Neuronal stem cell (in vitro differentiated cells): ENCODE measurements at regions not wholly inside any gene's neighbourhood (a gene's known extent, or its start where the extent isn't known, plus 50 kb on each side); places are given as distances from the start of the nearest gene placed in this dataset.

Experiments
- DNase-seq: peaks from one replicate; pipeline ENCODE4 v3.0.0-alpha.2; 2013; ENCODE audit warnings: low spot score
- H2AFZ ChIP-seq: one replicate; pipeline ENCODE4 v1.6.1; 2013; ENCODE audit warnings: mild to moderate bottlenecking, low read length, inconsistent platforms
- H2AK5ac ChIP-seq: 2 replicates; pipeline ENCODE4 v1.6.1; 2013; ENCODE audit warnings: low read depth, mild to moderate bottlenecking, inconsistent platforms, low read length, moderate library complexity, mixed read lengths
- H2BK120ac ChIP-seq: 2 replicates; pipeline ENCODE4 v1.6.1; 2013; ENCODE audit warnings: low read depth, mild to moderate bottlenecking, inconsistent platforms, low read length, moderate library complexity, mixed read lengths
- H2BK12ac ChIP-seq: one replicate; pipeline ENCODE4 v1.6.1; 2013; ENCODE audit warnings: low read length, inconsistent platforms
- H2BK15ac ChIP-seq: 2 replicates; pipeline ENCODE4 v1.6.1; 2013; ENCODE audit warnings: mild to moderate bottlenecking, low read length, inconsistent platforms, mixed read lengths
- H2BK5ac ChIP-seq: one replicate; pipeline ENCODE4 v1.6.1; 2013; ENCODE audit warnings: inconsistent platforms, mild to moderate bottlenecking, low read length, moderate library complexity
- H3K14ac ChIP-seq: one replicate; pipeline ENCODE4 v1.6.1; 2013; ENCODE audit warnings: low read length, inconsistent platforms
- H3K18ac ChIP-seq: 2 replicates; pipeline ENCODE4 v1.6.1; 2013; ENCODE audit warnings: low read length, inconsistent platforms
- H3K23ac ChIP-seq: 2 replicates; pipeline ENCODE4 v1.6.1; 2013; ENCODE audit warnings: low read depth, mild to moderate bottlenecking, mixed read lengths, low read length, inconsistent platforms; ENCODE audit not compliant: poor library complexity
- H3K27ac ChIP-seq: replicated peaks from 3 replicates; pipeline ENCODE4 v1.5.1; 2013; ENCODE audit warnings: low read length, inconsistent platforms
- H3K27me3 ChIP-seq, 3 experiments: 2 replicates each; pipeline ENCODE4 v1.6.1; 2013; ENCODE audit warnings: low read length in 3 of 3, mild to moderate bottlenecking in 2 of 3, inconsistent platforms in 1 of 3, low read depth in 1 of 3, mixed read lengths in 1 of 3, moderate library complexity in 1 of 3; ENCODE audit not compliant: control insufficient read depth in 3 of 3, insufficient read depth in 3 of 3
- H3K36me3 ChIP-seq, 2 donors: replicated peaks in 1 of 2; 2 replicates each; pipeline ENCODE4 v1.6.1; 2013; ENCODE audit warnings: low read length in 2 of 2; ENCODE audit not compliant: control insufficient read depth in 2 of 2, insufficient read depth in 2 of 2
- H3K4ac ChIP-seq: 2 replicates; pipeline ENCODE4 v1.6.1; 2013; ENCODE audit warnings: inconsistent platforms, mild to moderate bottlenecking, low read length, moderate library complexity
- H3K4me1 ChIP-seq, 2 donors: 1 replicate in 1 of 2; 2 replicates in 1 of 2; pipeline ENCODE4 v1.6.1; 2013; ENCODE audit warnings: low read length in 2 of 2, low read depth in 1 of 2; ENCODE audit not compliant: control insufficient read depth in 2 of 2, insufficient read depth in 1 of 2
- H3K4me2 ChIP-seq: one replicate; pipeline ENCODE4 v1.6.1; 2013; ENCODE audit warnings: mild to moderate bottlenecking, low read length, inconsistent platforms; ENCODE audit not compliant: insufficient read depth, poor library complexity, severe bottlenecking
- H3K4me3 ChIP-seq, 2 donors: 2 replicates each; pipeline ENCODE4 v1.5.1; 2013; ENCODE audit warnings: low read length in 2 of 2, mild to moderate bottlenecking in 2 of 2, inconsistent platforms in 1 of 2, moderate library complexity in 1 of 2
- H3K79me1 ChIP-seq: one replicate; pipeline ENCODE4 v1.6.1; 2013; ENCODE audit warnings: low read depth, mild to moderate bottlenecking, inconsistent platforms, low read length, moderate library complexity
- H3K9ac ChIP-seq: one replicate; pipeline ENCODE4 v1.6.1; 2013; ENCODE audit warnings: mild to moderate bottlenecking, low read depth, low read length, inconsistent platforms; ENCODE audit not compliant: poor library complexity
- H3K9me3 ChIP-seq, 2 donors: replicated peaks in 1 of 2; 2 replicates each; pipeline versions ENCODE3 to v1.6.1; 2013; ENCODE audit warnings: low read length in 2 of 2, mild to moderate bottlenecking in 2 of 2, inconsistent platforms in 1 of 2, low read depth in 1 of 2, mixed read lengths in 1 of 2, moderate library complexity in 1 of 2; ENCODE audit not compliant: control insufficient read depth in 2 of 2, insufficient read depth in 1 of 2
- H4K8ac ChIP-seq: one replicate; pipeline ENCODE4 v1.6.1; 2013; ENCODE audit warnings: low read depth, mild to moderate bottlenecking, inconsistent platforms, low read length, moderate library complexity
- H4K91ac ChIP-seq: one replicate; pipeline ENCODE4 v1.6.1; 2013; ENCODE audit warnings: low read length, low read depth, mild to moderate bottlenecking, inconsistent platforms; ENCODE audit not compliant: poor library complexity
- WGBS, 2 donors: extraction: QIAGEN DNeasy Blood & Tissue Kit; methylation state at CpG; one replicate each; pipeline ENCODE4 v1.1.7; 2013; ENCODE audit warnings: missing lambda C conversion rate in 2 of 2, mixed read lengths in 1 of 2; ENCODE audit not compliant: insufficient read length in 2 of 2, insufficient replicate concordance in 1 of 2; ENCODE audit errors: extremely low coverage in 2 of 2; 5-methylcytosine and 5-hydroxymethylcytosine counted together

GRCh38 chr10:108445746-108446145, 1281.2 kb upstream of the SORCS1 start:
- Histone ChIP-seq H3K14ac (no peak overlapping the region), H4K91ac (no peak overlapping the region), H3K4ac (no peak overlapping the region), H2AFZ (no peak overlapping the region), H3K4me1 (no peaks in the 10 kb centered on the region), H3K9ac (no peak overlapping the region), H3K9me3 (no peaks in the 10 kb centered on the region), H2BK5ac (no peak overlapping the region), H3K23ac (no peak overlapping the region), H3K18ac (no peak overlapping the region), H2BK120ac (no peak overlapping the region), H3K36me3 (no peaks in the 10 kb centered on the region), H3K27me3 (no peaks in the 10 kb centered on the region), H2BK12ac (no peak overlapping the region), H2BK15ac (no peak overlapping the region), H2AK5ac (no peak overlapping the region), H3K27ac (no peak overlapping the region), H3K79me1 (no peaks in the 10 kb centered on the region), H3K4me2 (no peak overlapping the region), H4K8ac (no peak overlapping the region), H3K4me3 (no peak overlapping the region)
- DNase-seq = no peak
- no CpG with 5 or more reads among the region's 3 CpGs for WGBS, 2 donors

DNA sequence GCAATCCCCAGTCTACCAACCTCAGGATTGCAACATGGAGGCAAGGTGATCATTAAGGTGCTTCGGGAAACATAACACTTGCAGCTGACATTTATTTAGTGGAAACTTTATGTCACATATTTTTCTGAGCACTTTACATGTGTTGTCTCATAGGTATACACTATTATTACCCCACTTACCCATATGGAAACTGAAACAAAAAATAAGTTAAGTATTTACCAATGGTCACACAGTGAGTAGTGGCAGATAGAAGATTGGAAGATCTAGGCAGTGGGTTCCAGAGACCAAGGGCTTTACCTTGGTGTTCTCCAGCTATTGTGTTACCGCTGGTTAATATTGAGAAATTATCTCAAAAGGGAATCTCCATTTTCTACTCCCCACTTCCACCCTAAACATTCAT, 1279.1 kb upstream of the SORCS1 start:
- H2AK5ac ChIP-seq = no peak overlapping the region
- WGBS, 2 donors = no CpG with 5 or more reads among the region's 2 CpGs

DNA sequence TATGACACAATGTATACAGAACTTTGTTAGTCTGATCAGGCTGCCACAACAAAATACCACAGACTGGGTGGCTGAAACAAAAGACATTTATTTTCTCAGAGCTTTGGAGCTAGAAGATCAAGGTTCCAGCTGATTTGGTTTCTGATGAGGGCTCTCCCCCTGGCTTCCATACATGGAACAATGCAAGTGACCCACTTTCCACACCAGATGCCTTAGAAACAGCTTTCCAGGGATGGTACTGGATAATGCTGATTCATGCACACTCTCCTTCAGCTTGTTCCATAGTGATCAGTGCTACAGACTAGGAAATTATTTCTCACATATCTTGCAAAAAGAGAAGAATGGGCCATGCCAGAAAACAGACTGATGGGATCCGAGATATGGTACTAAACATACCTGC, 1274.9 kb upstream of the SORCS1 start:
- Histone ChIP-seq H2BK12ac (no peak overlapping the region), H3K9ac (no peak overlapping the region), H2BK15ac (no peak overlapping the region), H3K18ac (no peak overlapping the region), H3K79me1 (no peaks in the 10 kb centered on the region), H4K8ac (no peak overlapping the region), H3K14ac (no peak overlapping the region), H3K23ac (no peak overlapping the region), H3K36me3 (peaks cover 0 to 1% of the 10 kb centered on the region in 2 donors), H2BK5ac (no peak overlapping the region), H2BK120ac (no peak overlapping the region), H2AFZ (no peak overlapping the region), H3K4me1 (no peaks in the 10 kb centered on the region), H3K27me3 (no peaks in the 10 kb centered on the region), H3K27ac (no peak overlapping the region), H3K4me2 (no peak overlapping the region), H3K9me3 (no peaks in the 10 kb centered on the region), H3K4me3 (no peak overlapping the region), H2AK5ac (no peak overlapping the region), H4K91ac (no peak overlapping the region), H3K4ac (no peak overlapping the region)
- no CpG with 5 or more reads among the region's 1 CpG for WGBS, 2 donors
- no peak for DNase-seq

More for the DNA sequence above, 1279.1 kb upstream of the SORCS1 start:
- Histone ChIP-seq H3K79me1 (no peaks in the 10 kb centered on the region), H2BK15ac (no peak overlapping the region), H2BK120ac (no peak overlapping the region), H3K36me3 (no peaks in the 10 kb centered on the region), H4K8ac (no peak overlapping the region), H3K4me2 (no peak overlapping the region), H3K4ac (no peak overlapping the region), H3K4me3 (no peak overlapping the region), H2BK12ac (no peak overlapping the region), H3K14ac (no peak overlapping the region), H3K9me3 (no peaks in the 10 kb centered on the region), H2BK5ac (no peak overlapping the region), H3K27me3 (no peaks in the 10 kb centered on the region), H3K18ac (no peak overlapping the region), H3K23ac (no peak overlapping the region), H2AFZ (no peak overlapping the region), H3K27ac (no peak overlapping the region), H3K9ac (no peak overlapping the region), H4K91ac (no peak overlapping the region), H3K4me1 (no peaks in the 10 kb centered on the region)
- no peak for DNase-seq

DNA sequence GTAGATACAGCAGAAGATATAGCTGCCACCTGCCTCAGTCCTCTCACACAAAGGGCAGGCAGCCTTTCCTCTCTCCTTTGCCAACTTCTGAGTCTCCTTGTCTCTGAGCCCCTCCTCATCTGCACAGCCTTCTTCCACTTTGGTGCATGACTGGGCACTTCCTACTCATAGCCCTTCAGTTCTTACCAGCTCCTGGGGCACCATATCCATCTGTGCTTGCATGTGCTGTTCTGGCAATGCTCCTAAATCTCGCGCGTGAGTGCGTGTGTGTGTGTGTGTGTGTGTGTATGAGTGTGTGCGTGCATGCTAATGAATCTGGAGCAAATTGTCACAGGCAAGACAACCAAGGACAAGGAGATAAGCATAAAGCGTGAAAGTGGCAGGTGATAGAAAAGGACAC, 1271.6 kb upstream of the SORCS1 start:
- Histone ChIP-seq H3K23ac (no peak overlapping the region), H3K4ac (no peak overlapping the region), H3K27me3 (no peaks in the 10 kb centered on the region), H3K4me3 (peak overlapping the region in 1 of 2 donors; percentile 8), H2AK5ac (no peak overlapping the region), H3K9ac (peak overlapping the region; percentile 38), H3K4me2 (no peak overlapping the region), H2AFZ (no peak overlapping the region), H3K9me3 (no peaks in the 10 kb centered on the region), H3K79me1 (no peaks in the 10 kb centered on the region), H4K8ac (no peak overlapping the region), H3K4me1 (no peaks in the 10 kb centered on the region), H3K27ac (no peak overlapping the region), H3K14ac (no peak overlapping the region), H2BK5ac (no peak overlapping the region), H2BK120ac (no peak overlapping the region), H2BK15ac (no peak overlapping the region), H3K18ac (no peak overlapping the region), H2BK12ac (no peak overlapping the region), H4K91ac (no peak overlapping the region), H3K36me3 (peaks cover 0 to 1% of the 10 kb centered on the region in 2 donors)
- DNase-seq = no peak
- no CpG with 5 or more reads among the region's 6 CpGs for WGBS, 2 donors
